Suprapubic skin (tissue), 4 donors: ENCODE measurements at regions not wholly inside any gene's neighbourhood (a gene's known extent, or its start where the extent isn't known, plus 50 kb on each side); places are given as distances from the start of the nearest gene placed in this dataset.

Source experiments
- DNase-seq, 2 donors: peaks; one replicate each; pipeline ENCODE4 v3.0.0-alpha.2; 2019; ENCODE audit warnings: low spot score in 2 of 2
- H3K27ac ChIP-seq: fragments of 200-600 bp; sonication (generic); one replicate; pipeline ENCODE4 v1.5.1; 2019
- H3K27me3 ChIP-seq: fragments of 200-600 bp; sonication (generic); one replicate; pipeline ENCODE4 v1.5.1; 2019
- H3K36me3 ChIP-seq: fragments of 200-600 bp; sonication (generic); one replicate; pipeline ENCODE4 v1.5.1; 2019
- H3K4me1 ChIP-seq: fragments of 200-600 bp; sonication (generic); one replicate; pipeline ENCODE4 v1.5.1; 2019
- H3K4me3 ChIP-seq: fragments of 200-600 bp; sonication (generic); one replicate; pipeline ENCODE4 v1.5.1; 2019; ENCODE audit warnings: mild to moderate bottlenecking
- H3K9me3 ChIP-seq: fragments of 200-600 bp; sonication (generic); one replicate; pipeline ENCODE4 v1.5.1; 2019
- EP300 ChIP-seq: sonication (generic); formaldehyde crosslinking; IDR thresholded peaks from one replicate; pipeline ENCODE4 v1.6.1; 2017; ENCODE audit warnings: antibody characterized with exemption
- POLR2A ChIP-seq, 2 donors: fragments of 450-650 bp; IDR thresholded peaks; one replicate each; pipeline ENCODE4 v1.6.1; 2017; ENCODE audit warnings: antibody characterized with exemption in 2 of 2, mild to moderate bottlenecking in 2 of 2, moderate library complexity in 2 of 2
- POLR2AphosphoS5 ChIP-seq, 3 donors: sonication (generic); formaldehyde crosslinking; IDR thresholded peaks; one replicate each; pipeline ENCODE4 v1.6.1; 2017; ENCODE audit warnings: antibody characterized with exemption in 3 of 3
- WGBS: methylation state at CpG from one replicate; pipeline ENCODE4 v1.1.5; 2018; 5-methylcytosine and 5-hydroxymethylcytosine counted together
- TF ChIP-seq, protein P1 (sequence below), 2 donors: fragments of 200-600 bp in 1 of 2; fragments of 450-650 bp in 1 of 2; sonication (generic) in 1 of 2; IDR thresholded peaks; one replicate each; pipeline ENCODE4 v1.5.1; 2016 to 2019; ENCODE audit warnings: antibody characterized with exemption in 2 of 2, mild to moderate bottlenecking in 1 of 2, moderate library complexity in 1 of 2

DNA sequence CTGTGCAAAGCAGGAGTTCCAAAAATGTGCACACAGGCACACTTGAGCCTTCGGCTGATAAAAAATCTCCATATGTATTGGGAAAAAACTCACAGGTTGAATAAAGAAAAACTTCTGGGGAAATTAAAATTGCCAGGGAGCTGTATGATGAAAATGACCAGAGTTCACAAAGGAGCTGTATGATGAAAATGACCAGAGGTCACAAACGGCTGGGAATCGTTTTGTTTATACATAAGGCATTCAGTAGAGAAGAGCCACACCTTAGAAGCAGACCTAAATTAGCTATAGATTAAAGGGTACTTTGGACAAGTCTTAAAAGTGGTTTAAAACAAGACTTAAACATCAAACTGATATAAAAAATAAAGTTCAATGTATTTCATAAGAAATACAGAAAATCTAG is 251.7 kb upstream of the TMEM132C start:
- TF ChIP-seq POLR2A (IDR thresholded peaks at IDR 0.05) (no peak), EP300 (no peak), POLR2AphosphoS5 (IDR thresholded peaks at IDR 0.05) (no peak)
- TF ChIP-seq, protein P1, sequence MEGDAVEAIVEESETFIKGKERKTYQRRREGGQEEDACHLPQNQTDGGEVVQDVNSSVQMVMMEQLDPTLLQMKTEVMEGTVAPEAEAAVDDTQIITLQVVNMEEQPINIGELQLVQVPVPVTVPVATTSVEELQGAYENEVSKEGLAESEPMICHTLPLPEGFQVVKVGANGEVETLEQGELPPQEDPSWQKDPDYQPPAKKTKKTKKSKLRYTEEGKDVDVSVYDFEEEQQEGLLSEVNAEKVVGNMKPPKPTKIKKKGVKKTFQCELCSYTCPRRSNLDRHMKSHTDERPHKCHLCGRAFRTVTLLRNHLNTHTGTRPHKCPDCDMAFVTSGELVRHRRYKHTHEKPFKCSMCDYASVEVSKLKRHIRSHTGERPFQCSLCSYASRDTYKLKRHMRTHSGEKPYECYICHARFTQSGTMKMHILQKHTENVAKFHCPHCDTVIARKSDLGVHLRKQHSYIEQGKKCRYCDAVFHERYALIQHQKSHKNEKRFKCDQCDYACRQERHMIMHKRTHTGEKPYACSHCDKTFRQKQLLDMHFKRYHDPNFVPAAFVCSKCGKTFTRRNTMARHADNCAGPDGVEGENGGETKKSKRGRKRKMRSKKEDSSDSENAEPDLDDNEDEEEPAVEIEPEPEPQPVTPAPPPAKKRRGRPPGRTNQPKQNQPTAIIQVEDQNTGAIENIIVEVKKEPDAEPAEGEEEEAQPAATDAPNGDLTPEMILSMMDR (IDR thresholded peaks at IDR 0.05): no peak
- no peak overlapping the region for H3K4me3 ChIP-seq
- H3K36me3 ChIP-seq: no peaks in the 10 kb centered on the region
- H3K9me3 ChIP-seq: no peaks in the 10 kb centered on the region
- no peak for DNase-seq
- no peaks in the 10 kb centered on the region for H3K27me3 ChIP-seq
- H3K4me1 ChIP-seq: no peaks in the 10 kb centered on the region
- 74% methylated on average over 3 of the region's 3 CpGs for WGBS
- H3K27ac ChIP-seq: no peak overlapping the region

GRCh38 chr12:128018067-128018466 is 248.9 kb upstream of the TMEM132C start:
- no peak for DNase-seq
- no peaks in the 10 kb centered on the region for H3K36me3 ChIP-seq
- 69% methylated on average over 10 of the region's 10 CpGs for WGBS
- no peak overlapping the region for H3K4me3 ChIP-seq
- TF ChIP-seq POLR2AphosphoS5 (IDR thresholded peaks at IDR 0.05) (no peak), POLR2A (IDR thresholded peaks at IDR 0.05) (no peak), EP300 (no peak)
- TF ChIP-seq, protein P1 (IDR thresholded peaks at IDR 0.05): no peak
- no peaks in the 10 kb centered on the region for H3K9me3 ChIP-seq
- no peaks in the 10 kb centered on the region for H3K27me3 ChIP-seq
- H3K27ac ChIP-seq: no peak overlapping the region
- no peaks in the 10 kb centered on the region for H3K4me1 ChIP-seq

- Histone ChIP-seq H3K27me3 (no peaks in the 10 kb centered on the region), H3K4me1 (no peaks in the 10 kb centered on the region)
Observed at GRCh38 chr12:128019996-128020544, 246.9 kb upstream of the TMEM132C start.

DNA sequence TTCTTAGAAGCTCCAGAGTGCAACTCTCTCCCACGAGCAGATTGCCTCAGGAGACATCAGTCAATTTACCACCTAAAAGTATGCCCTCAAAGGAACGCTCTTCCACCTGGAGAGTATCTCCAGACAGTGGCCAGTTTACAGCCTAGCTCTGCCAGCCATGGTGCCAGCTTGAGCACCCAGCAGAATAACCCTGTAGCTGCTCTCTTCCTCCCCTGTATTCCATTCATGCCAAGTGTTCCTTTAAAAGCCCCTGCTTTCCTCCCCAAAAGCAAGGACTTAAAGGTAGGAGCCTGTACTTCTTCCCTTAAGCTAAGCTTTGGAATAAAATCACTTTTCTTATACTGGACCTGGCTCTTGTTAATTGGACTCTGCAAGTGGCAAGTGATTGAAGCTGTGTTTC is 245.4 kb upstream of the TMEM132C start:
- WGBS: 45% methylated on average over 2 of the region's 2 CpGs
- no peaks in the 10 kb centered on the region for H3K27me3 ChIP-seq
- no peak for DNase-seq
- no peak overlapping the region for H3K4me3 ChIP-seq
- no peaks in the 10 kb centered on the region for H3K36me3 ChIP-seq
- no peaks in the 10 kb centered on the region for H3K4me1 ChIP-seq
- H3K27ac ChIP-seq: no peak overlapping the region
- TF ChIP-seq, protein P1 (IDR thresholded peaks at IDR 0.05): no peak
- TF ChIP-seq POLR2AphosphoS5 (IDR thresholded peaks at IDR 0.05): no peak
- no peak for TF ChIP-seq EP300
- no peak for TF ChIP-seq POLR2A (IDR thresholded peaks at IDR 0.05)
- H3K9me3 ChIP-seq: no peaks in the 10 kb centered on the region

More at GRCh38 chr12:128019996-128020544, 246.9 kb upstream of the TMEM132C start:
- no peak for DNase-seq
- Histone ChIP-seq H3K9me3 (no peaks in the 10 kb centered on the region), H3K36me3 (no peaks in the 10 kb centered on the region), H3K4me3 (no peak overlapping the region), H3K27ac (no peak overlapping the region)
- WGBS: 71% methylated on average over 9 of the region's 9 CpGs
- TF ChIP-seq, protein P1 (IDR thresholded peaks at IDR 0.05): no peak
- no peak for TF ChIP-seq POLR2AphosphoS5 (IDR thresholded peaks at IDR 0.05)
- TF ChIP-seq POLR2A (IDR thresholded peaks at IDR 0.05): no peak
- TF ChIP-seq EP300: no peak

- H3K4me3 ChIP-seq: no peak overlapping the region
- 66% methylated on average over 9 of the region's 9 CpGs for WGBS
- H3K27me3 ChIP-seq: no peaks in the 10 kb centered on the region
- no peaks in the 10 kb centered on the region for H3K36me3 ChIP-seq
- H3K27ac ChIP-seq: no peak overlapping the region
- H3K4me1 ChIP-seq: no peaks in the 10 kb centered on the region
- DNase-seq: no peak
- no peaks in the 10 kb centered on the region for H3K9me3 ChIP-seq
- TF ChIP-seq EP300: no peak
- TF ChIP-seq, protein P1 (IDR thresholded peaks at IDR 0.05): no peak
- no peak for TF ChIP-seq POLR2AphosphoS5 (IDR thresholded peaks at IDR 0.05)
- TF ChIP-seq POLR2A (IDR thresholded peaks at IDR 0.05): no peak
Observed at GRCh38 chr12:128025589-128026245, 241.3 kb upstream of the TMEM132C start.
